AG04450 (cell line): ENCODE measurements at regions not wholly inside any gene's neighbourhood (a gene's known extent, or its start where the extent isn't known, plus 50 kb on each side); places are given as distances from the start of the nearest gene placed in this dataset.

ENCODE experiments used
- CTCF ChIA-PET: fragments of 300-600, 350-600 bp; formaldehyde crosslinking; extraction: SDS; loops from one replicate; lab custom pipeline; 2022; ENCODE audit warnings: antibody characterized with exemption, inconsistent platforms; lab: Charles Lee
- POLR2A ChIA-PET: fragments of 350-600 bp; formaldehyde crosslinking; extraction: SDS; loops from one replicate; lab custom pipeline; 2021; ENCODE audit warnings: antibody characterized with exemption, inconsistent platforms; lab: Yijun Ruan, JAX
- DNase-seq: peaks from one replicate; pipeline ENCODE4 v3.0.0-alpha.2; 2011; ENCODE audit warnings: low read depth, low spot score
- H3K27ac ChIP-seq: one replicate; pipeline ENCODE4 v1.5.1; 2012; ENCODE audit warnings: low read depth, low read length, control low read depth
- H3K27me3 ChIP-seq: one replicate; pipeline ENCODE4 v1.6.0; 2012; ENCODE audit warnings: low read length; ENCODE audit not compliant: control insufficient read depth, insufficient read depth
- H3K4me3 ChIP-seq: 2 replicates; pipeline ENCODE4 v1.5.1; 2011; ENCODE audit warnings: mild to moderate bottlenecking, low read depth, low read length, control low read depth
- H3K9me3 ChIP-seq: 2 replicates; pipeline ENCODE4 v1.5.1; 2012; ENCODE audit warnings: low read length; ENCODE audit not compliant: control insufficient read depth, insufficient read depth
- TF ChIP-seq, protein P1 (sequence below): IDR thresholded peaks from 2 replicates; pipeline ENCODE4 v1.5.1; 2011; ENCODE audit warnings: low read depth, low read length, control low read depth, inconsistent platforms

- POLR2A ChIA-PET = no interaction called here
- H3K27me3 ChIP-seq = no peaks in the 10 kb centered on the region
- H3K9me3 ChIP-seq = no peaks in the 10 kb centered on the region
- CTCF ChIA-PET = no interaction called here
- H3K27ac ChIP-seq = no peak overlapping the region
- no peak overlapping the region for H3K4me3 ChIP-seq
- TF ChIP-seq, protein P1, sequence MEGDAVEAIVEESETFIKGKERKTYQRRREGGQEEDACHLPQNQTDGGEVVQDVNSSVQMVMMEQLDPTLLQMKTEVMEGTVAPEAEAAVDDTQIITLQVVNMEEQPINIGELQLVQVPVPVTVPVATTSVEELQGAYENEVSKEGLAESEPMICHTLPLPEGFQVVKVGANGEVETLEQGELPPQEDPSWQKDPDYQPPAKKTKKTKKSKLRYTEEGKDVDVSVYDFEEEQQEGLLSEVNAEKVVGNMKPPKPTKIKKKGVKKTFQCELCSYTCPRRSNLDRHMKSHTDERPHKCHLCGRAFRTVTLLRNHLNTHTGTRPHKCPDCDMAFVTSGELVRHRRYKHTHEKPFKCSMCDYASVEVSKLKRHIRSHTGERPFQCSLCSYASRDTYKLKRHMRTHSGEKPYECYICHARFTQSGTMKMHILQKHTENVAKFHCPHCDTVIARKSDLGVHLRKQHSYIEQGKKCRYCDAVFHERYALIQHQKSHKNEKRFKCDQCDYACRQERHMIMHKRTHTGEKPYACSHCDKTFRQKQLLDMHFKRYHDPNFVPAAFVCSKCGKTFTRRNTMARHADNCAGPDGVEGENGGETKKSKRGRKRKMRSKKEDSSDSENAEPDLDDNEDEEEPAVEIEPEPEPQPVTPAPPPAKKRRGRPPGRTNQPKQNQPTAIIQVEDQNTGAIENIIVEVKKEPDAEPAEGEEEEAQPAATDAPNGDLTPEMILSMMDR = no peak
- DNase-seq = no peak
Measured at GRCh38 chr3:87161851-87162250, 65.3 kb upstream of the CHMP2B start.

DNA sequence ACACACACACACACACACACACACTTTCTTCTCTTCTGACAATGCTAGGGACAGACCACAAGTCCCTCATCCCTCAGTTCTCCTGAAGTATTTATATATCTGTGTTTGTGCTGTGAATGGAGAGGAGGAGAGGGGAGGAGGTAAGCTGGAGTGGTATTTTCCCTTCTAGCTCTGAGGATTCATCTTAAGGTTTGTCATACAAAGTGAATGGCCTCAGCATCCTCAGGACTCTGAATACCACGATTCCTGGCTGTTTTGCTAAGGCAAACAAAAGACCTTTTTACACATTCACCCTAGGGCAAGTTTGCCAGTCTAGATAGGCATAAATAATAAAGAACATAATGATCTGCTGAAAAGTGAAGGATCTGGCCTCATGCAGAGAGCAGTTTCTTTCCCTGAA lies 65.7 kb upstream of the CHMP2B start:
- POLR2A ChIA-PET = no interaction called here
- Histone ChIP-seq H3K9me3 (no peaks in the 10 kb centered on the region), H3K4me3 (no peak overlapping the region), H3K27me3 (no peaks in the 10 kb centered on the region), H3K27ac (no peak overlapping the region)
- CTCF ChIA-PET = no interaction called here
- TF ChIP-seq, protein P1 = no peak
- DNase-seq = no peak

GRCh38 chr3:87161013-87161412 lies 66.1 kb upstream of the CHMP2B start:
- no peaks in the 10 kb centered on the region for H3K27me3 ChIP-seq
- CTCF ChIA-PET = no interaction called here
- POLR2A ChIA-PET = no interaction called here

GRCh38 chr3:87158823-87159222 lies 68.3 kb upstream of the CHMP2B start:
- TF ChIP-seq, protein P1 = no peak
- DNase-seq = no peak
- Histone ChIP-seq H3K27me3 (no peaks in the 10 kb centered on the region), H3K4me3 (no peak overlapping the region), H3K27ac (no peak overlapping the region), H3K9me3 (no peaks in the 10 kb centered on the region)
- POLR2A ChIA-PET = no interaction called here
- CTCF ChIA-PET = interaction anchor here (1.0 kb wide), 1 partner anchor 9 kb away, joined by 3 read pairs; no protein-coding TSS in a partner anchor

More at GRCh38 chr3:87161013-87161412, 66.1 kb upstream of the CHMP2B start:
- DNase-seq = no peak
- TF ChIP-seq, protein P1 = no peak
- Histone ChIP-seq H3K4me3 (no peak overlapping the region), H3K27ac (no peak overlapping the region), H3K9me3 (no peaks in the 10 kb centered on the region)

DNA sequence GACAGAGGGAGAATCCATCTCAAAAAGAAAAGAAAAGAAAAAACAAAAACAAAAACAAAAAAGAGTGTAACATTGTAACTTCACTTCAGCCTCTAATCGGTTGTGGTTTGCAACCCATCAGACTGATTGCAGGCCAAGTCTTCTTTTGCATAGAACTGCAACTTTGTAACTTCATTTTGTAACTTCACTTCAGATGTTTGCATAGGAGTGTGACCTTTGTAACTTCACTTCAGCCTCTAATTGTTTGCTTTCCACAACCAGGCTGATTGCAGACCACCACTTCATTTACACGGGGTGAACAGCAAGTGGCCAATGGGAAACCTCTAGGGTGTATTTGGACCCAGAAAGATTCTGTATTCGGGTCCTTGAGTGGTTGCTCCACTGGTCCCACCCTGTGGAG lies 79.1 kb upstream of the CHMP2B start:
- TF ChIP-seq, protein P1 = no peak
- no peak overlapping the region for H3K4me3 ChIP-seq
- POLR2A ChIA-PET = no interaction called here
- no peaks in the 10 kb centered on the region for H3K27me3 ChIP-seq
- CTCF ChIA-PET = no interaction called here
- DNase-seq = no peak
- H3K9me3 ChIP-seq = no peaks in the 10 kb centered on the region
- no peak overlapping the region for H3K27ac ChIP-seq
